ENCODE measurements at regions not wholly inside any gene's neighbourhood (a gene's known extent, or its start where the extent isn't known, plus 50 kb on each side); places are given as distances from the start of the nearest gene placed in this dataset.

- no peak for TF ChIP-seq USF1 (CRISPR knock-in tag; IDR thresholded peaks at IDR 0.05)
- no peak for TF ChIP-seq MXD4 (CRISPR knock-in tag; IDR thresholded peaks at IDR 0.05; ENCODE audit: borderline replicate concordance)
- TF ChIP-seq FOXK1 (CRISPR knock-in tag; IDR thresholded peaks at IDR 0.05), result no peak
- TF ChIP-seq ZNF396 (CRISPR knock-in tag; IDR thresholded peaks at IDR 0.05; ENCODE audit: borderline replicate concordance), result no peak
- TF ChIP-seq SOX15 (CRISPR knock-in tag; IDR thresholded peaks at IDR 0.05), result no peak
These were observed 163.3 kb downstream of the MEX3B start (continued) for GRCh38 chr15:81882504-81882903.

- CTCF ChIA-PET, result no interaction called here
- peaks cover 15% of the 10 kb centered on the region for H3K4me1 Mint-ChIP-seq
- POLR2A ChIA-PET, result no interaction called here
- H3K9me3 Mint-ChIP-seq, result peaks cover 3% of the 10 kb centered on the region
- no peak overlapping the region for H3K27ac Mint-ChIP-seq
- no peak overlapping the region for H3K4me3 Mint-ChIP-seq
- peaks cover 5% of the 10 kb centered on the region; the same call in 1 of the 2 replicates for H3K36me3 Mint-ChIP-seq
- TF ChIP-seq JAZF1 (CRISPR knock-in tag; IDR thresholded peaks at IDR 0.05) (no peak), ZNF512 (CRISPR knock-in tag; IDR thresholded peaks at IDR 0.05; ENCODE audit: borderline replicate concordance) (no peak), ZNF138 (CRISPR knock-in tag; conservative IDR thresholded peaks at IDR 0.05) (no peak), GABPB1 (CRISPR knock-in tag; IDR thresholded peaks at IDR 0.05) (no peak)
- ATAC-seq (no peak), DNase-seq (ENCODE audit: low spot score) (no peak)
- no peaks in the 10 kb centered on the region for H3K27me3 Mint-ChIP-seq (ENCODE audit: low read depth)
These were observed 165.0 kb downstream of the MEX3B start for GRCh38 chr15:81880833-81881232.

- ATAC-seq (no peak), DNase-seq (ENCODE audit: low spot score) (no peak)
- ChIA-PET CTCF (no interaction called here), POLR2A (no interaction called here)
- Mint-ChIP-seq H3K4me1 (peaks cover 15% of the 10 kb centered on the region), H3K27ac (no peak overlapping the region), H3K9me3 (peaks cover 3% of the 10 kb centered on the region), H3K36me3 (peaks cover 5% of the 10 kb centered on the region; the same call in 1 of the 2 replicates), H3K4me3 (no peak overlapping the region), H3K27me3 (ENCODE audit: low read depth) (no peaks in the 10 kb centered on the region)
- TF ChIP-seq TEAD4 (CRISPR knock-in tag; IDR thresholded peaks at IDR 0.05) (no peak), FOXP4 (CRISPR knock-in tag; IDR thresholded peaks at IDR 0.05) (no peak), ESRRA (CRISPR knock-in tag; IDR thresholded peaks at IDR 0.05; ENCODE audit: borderline replicate concordance) (no peak), FOXK1 (CRISPR knock-in tag; IDR thresholded peaks at IDR 0.05) (no peak), OVOL2 (CRISPR knock-in tag; IDR thresholded peaks at IDR 0.05; ENCODE audit: borderline replicate concordance) (no peak), E2F1 (CRISPR knock-in tag; IDR thresholded peaks at IDR 0.05) (no peak), TEAD1 (CRISPR knock-in tag; IDR thresholded peaks at IDR 0.05) (no peak), NFATC4 (CRISPR knock-in tag; IDR thresholded peaks at IDR 0.05) (no peak), ZNF121 (CRISPR knock-in tag; IDR thresholded peaks at IDR 0.05) (no peak), PRDM15 (CRISPR knock-in tag; IDR thresholded peaks at IDR 0.05) (no peak), MYBL2 (CRISPR knock-in tag; IDR thresholded peaks at IDR 0.05) (no peak), CDX4 (CRISPR knock-in tag; IDR thresholded peaks at IDR 0.05; ENCODE audit: borderline replicate concordance) (no peak), ARID4B (CRISPR knock-in tag; IDR thresholded peaks at IDR 0.05; ENCODE audit: borderline replicate concordance) (no peak)
These were observed 165.5 kb downstream of the MEX3B start for GRCh38 chr15:81880314-81880713.
